ENCODE measurements at regions not wholly inside any gene's neighbourhood (a gene's known extent, or its start where the extent isn't known, plus 50 kb on each side); places are given as distances from the start of the nearest gene placed in this dataset.

- no peak for DNase-seq
These were observed 193.8 kb upstream of the PRSS16 start for GRCh38 chr6:27053738-27054137.

DNA sequence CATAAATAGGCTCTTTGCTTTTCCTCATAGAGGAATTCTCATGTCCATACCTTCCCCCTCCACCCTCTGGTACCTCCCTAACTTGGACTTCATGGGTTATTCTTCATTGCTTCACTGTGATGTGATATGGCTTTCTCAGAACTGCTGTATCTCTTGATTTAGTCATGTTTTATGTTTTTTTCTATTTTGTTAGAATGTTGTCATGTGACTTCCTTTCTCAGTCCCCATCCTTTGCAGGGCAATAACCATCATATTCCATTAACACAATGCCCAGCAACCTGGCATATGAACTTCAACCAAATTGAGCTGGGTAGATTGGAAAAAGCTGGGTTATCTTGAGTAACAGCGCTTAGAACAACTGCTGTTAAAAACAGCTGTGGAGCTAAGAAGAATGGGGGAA is 190.9 kb upstream of the PRSS16 start:
- DNase-seq = no peak

DNA sequence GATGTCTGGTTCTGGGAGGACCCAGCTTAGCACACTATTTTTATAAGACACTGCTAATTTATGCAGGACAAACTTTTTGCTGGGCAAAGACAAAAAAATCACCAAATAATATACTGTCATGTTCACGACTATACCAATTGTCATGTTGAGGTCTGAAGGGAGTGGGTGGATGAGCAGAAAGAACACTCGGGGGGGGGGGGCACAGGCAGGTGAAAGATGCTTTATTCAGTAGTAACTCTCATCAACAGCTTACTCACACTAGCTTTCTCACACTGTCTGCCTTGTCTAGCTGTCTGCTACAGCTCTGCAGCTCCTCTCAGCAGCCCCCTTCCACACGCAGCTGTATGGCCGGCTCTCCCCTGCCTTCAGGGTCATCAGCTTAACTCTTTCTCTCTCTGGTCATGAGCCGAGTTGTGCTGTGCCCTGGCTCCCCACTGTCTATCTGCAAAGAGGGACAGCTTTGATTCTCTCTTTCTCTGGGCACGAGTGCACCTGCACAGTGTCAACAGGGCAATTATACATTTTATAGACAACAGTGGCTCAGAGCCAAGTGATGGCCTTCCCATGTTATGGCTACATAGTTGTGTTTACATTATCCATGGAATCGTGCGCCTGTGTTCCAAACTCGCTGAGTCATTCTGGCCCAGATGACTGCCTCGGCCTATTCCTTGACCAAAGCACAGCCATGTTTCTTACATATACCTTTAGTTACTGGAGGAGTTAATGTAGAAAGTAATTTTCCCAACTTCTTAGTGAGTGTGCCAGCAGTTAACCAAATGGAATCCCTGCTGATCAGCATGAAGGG is 187.7 kb upstream of the PRSS16 start:
- no peak for DNase-seq

- DNase-seq = peak; percentile 8
These were observed 186.1 kb upstream of the PRSS16 start for GRCh38 chr6:27061235-27061993.

GRCh38 chr6:27062755-27063154 is 184.7 kb upstream of the PRSS16 start:
- no peak for DNase-seq

GRCh38 chr6:27065183-27065582 is 182.3 kb upstream of the PRSS16 start:
- DNase-seq = no peak

- DNase-seq = no peak
These were observed 181.1 kb upstream of the PRSS16 start for GRCh38 chr6:27066381-27066780.

DNA sequence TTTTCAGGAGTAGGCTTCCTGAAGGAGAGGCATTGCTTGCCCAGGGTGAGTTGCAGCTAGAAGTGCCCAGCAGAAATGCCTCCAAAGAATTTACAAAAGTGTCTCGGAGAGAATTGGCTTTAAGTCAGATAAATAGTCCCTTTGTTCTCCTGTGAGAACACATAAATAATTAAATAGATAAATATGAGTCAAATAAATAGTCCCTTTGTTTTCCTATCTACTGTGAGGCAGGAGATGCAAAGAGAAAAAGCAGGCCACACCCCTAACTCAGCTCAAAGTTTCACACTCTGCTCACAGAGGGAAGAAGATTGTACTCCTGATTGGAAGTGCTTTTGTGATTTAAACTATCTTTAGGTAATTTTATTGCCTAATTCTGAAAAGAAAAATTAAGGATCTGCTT is 180.7 kb upstream of the PRSS16 start:
- no peak for DNase-seq

DNA sequence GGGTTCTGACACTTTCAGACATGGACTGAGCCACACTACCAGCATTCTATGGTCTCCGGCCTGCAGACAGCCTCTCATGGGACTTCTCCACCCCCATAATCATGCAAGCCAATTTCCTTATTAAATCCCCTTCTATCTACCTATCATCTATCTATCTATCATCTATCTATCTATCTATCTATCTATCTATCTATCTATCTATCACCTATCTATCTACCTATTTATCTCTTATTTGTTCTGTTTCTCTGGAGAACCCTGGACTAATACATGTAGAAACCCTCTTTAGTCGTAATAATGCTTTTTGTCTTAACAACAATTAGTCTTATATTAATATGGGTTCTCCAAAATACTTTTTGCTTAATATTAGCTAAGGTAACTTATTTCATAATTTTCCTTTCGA is 174.1 kb upstream of the PRSS16 start:
- DNase-seq = no peak

GRCh38 chr6:27076116-27076515 is 171.4 kb upstream of the PRSS16 start:
- no peak for DNase-seq

DNA sequence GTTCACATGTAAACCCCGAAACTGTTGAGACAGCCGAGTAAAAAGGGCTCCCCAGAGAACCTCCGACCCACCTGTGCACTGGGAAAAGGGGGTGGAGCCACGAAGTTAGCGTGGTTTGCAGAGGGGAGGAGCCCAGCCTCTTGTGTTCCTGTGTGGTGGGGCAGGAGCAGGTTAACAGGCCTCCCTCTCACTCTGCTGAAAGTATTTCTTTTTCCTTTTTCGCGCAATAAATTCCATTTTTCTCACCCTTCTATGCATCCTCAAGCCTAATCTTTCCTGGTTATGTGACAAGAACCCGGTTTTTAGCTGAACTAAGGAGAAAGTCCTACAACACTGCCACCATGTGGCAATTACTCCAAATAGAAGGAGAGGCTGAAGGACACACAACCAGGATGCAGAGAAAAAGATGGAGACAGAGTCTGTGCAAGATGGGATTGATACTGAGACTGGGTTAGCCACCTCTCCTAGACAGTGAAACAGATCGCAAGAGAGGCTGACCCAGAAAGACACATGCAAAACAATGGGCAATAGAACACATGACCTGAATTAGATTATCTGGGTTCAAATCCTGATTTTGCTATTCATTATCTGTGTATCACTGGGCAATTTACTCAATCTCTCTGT is 168.7 kb upstream of the PRSS16 start:
- DNase-seq = peak; percentile 50

- no peak for DNase-seq
These were observed 166.3 kb upstream of the PRSS16 start for GRCh38 chr6:27081188-27081587.

- no peak for DNase-seq
These were observed 165.6 kb upstream of the PRSS16 start for GRCh38 chr6:27081931-27082330.

- no peak for DNase-seq
These were observed 159.4 kb upstream of the PRSS16 start for GRCh38 chr6:27088068-27088467.

- DNase-seq = peak; percentile 91
These were observed 155.7 kb upstream of the PRSS16 start for GRCh38 chr6:27091661-27092315.

DNA sequence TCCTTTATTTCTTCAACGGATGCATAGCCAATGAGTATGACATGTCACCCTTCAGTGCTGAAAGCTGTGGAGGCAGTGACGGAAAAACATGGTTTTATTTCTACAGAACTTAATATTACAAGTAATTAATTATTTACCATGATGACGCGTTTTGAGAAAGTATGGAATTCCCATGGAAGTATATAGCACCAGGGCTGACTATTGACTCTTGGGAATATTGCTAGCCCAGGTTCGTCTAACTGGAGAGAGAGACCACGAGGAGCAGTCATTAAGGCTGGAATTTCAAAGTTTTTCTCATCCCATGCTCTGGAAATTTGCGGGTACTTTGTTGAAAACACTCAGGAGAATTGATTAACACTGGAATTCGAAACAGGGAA is 155.2 kb upstream of the PRSS16 start:
- no peak for DNase-seq

DNA sequence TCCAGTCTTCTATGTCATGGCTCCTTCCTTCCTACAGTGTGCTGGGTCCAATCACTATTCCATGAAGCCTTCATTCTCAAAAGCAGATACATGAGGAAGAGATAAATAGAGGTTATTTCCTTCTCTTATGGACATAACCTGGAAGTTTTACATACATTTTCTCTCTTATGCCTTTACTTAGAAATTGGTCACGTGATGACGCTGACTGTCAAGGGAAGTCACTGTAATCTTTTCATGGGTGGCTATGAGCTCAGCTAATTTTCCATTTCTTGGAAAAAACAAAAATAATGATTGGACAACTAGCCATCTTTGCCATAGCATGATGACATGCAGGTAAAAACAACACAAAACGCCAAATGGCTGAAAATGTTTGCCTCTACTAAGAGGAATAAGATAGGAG is 151.6 kb upstream of the PRSS16 start:
- DNase-seq = no peak

DNA sequence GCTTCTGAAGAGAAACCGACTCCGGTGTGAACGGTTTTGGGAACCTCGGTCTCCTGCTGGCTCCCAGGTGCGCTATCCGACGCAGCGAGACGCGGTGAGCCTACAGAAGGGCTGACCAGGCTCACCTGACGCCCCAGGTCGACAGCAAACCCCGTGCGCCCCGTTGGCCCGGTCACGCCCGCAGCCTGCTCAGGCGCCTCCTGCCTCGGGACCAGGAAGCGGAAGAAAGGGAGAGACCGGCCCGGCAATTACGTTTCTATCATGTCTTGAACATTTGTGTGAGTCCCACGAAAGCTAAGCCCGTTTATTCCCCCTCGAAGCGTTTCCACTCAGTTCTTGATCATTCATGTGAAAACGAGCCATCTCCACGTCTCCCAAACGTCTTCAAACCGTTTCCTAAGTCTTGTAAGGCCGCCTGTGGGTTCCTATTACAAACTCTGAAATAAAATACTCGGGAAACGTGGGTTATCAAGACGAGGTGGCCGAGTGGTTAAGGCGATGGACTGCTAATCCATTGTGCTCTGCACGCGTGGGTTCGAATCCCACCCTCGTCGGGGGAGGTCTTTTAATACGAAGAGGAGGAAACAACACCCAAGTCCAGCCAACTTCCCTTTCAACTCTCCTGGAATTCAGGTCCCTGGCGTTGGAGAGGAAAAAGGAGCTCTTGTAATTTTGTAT is 150.5 kb upstream of the PRSS16 start:
- DNase-seq = no peak

- no peak for DNase-seq
These were observed 148.5 kb upstream of the PRSS16 start for GRCh38 chr6:27098956-27099355.

- DNase-seq = no peak
These were observed 146.6 kb upstream of the PRSS16 start for GRCh38 chr6:27100921-27101320.

DNA sequence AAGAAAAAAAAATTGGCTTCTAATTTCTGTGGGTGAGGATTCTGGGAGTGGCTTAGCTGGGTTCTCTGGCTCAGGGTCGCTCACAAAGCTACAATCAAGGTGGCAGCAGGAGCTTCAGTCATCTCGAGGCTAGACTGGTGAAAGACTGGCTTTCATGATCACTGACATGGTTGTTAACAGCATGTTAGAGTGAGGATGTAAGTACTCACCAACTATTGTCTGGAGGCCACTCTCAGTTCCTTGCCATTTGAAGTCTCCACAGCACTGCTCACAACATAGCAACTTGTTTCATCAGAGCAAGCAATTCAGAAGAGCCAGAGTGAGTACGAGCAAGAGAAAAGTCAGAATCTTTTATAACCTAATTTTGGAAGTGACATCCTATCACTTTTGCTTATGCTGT is 145.7 kb upstream of the PRSS16 start:
- peak; percentile 40 for DNase-seq

DNA sequence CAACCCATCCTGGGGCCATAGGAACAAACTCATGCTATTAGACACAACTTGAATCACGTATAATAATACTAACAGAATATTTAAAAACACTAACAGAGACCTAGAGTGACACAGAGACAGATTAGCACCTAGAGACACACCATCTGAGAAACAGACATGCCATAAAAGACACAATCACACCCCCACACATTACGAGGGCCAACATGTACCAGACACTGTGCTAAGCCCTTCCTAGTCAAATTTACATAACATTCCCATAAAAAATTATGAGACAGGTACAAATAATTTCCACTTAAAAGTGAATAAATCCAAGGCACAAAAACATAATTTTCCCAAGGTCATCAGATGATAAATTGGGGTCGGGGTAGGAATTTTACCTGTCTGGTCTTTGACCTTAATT is 141.1 kb upstream of the PRSS16 start:
- no peak for DNase-seq

DNA sequence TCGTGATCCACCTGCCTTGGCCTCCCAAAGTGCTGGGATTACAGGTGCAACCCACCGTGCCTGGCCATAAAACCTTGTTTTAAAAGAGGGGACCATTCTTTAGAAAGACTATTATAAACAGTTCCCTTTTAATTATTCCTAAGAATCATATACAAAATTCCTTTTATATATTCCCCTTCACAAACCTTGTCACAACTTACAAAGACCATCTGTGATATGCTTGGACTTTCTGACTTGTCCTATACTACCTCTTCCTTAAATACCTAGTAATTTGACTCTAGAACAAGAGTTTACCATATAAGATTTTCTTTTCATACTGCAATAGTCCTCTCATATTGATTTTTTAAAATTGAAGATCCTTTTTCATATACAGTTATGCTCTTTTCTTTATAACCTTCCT is 135.8 kb upstream of the PRSS16 start:
- no peak for DNase-seq

Measured in MV-4-11 (cell line).